ENCODE measurements at regions not wholly inside any gene's neighbourhood (a gene's known extent, or its start where the extent isn't known, plus 50 kb on each side); places are given as distances from the start of the nearest gene placed in this dataset.

DNA sequence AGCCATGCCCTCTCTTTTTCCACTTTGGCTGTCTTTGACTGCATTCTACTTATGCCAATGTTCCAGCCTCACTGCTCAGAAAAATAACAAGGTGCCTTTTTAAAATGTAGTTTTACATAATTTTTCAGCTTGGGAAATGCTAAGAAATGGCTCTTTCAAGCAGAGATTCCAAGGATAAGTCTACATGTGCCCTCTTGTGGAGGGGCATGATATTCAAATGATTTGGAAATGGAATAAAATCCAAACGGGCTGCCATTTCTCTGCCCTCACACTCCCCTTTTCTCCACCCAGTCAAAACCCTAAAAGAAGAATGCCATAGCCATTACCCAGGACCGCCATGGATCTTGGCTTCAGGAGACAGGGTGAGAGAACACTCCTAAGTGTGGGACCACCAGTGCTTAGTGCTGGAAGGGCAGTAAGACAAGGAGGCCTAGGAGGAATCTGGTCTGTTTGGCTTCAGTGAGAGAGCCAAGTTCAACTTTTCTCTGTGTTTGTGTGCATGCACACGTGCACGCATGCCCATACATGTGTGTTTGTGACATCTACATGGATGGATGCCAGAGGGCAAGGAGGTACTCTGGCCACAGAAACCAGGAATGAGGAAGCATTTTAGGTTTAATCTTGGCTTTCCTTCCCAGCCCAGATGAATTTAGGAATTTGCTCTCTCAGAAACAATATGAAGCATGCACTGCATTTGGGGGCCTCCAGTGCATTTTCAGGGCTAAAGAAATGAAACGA, 174.0 kb upstream of the SLC14A2 start:
- TF ChIP-seq POLR2A (IDR thresholded peaks at IDR 0.05; ENCODE audit: low read depth, low read length): no peak
- FAIRE-seq (no peak), DNase-seq (ENCODE audit: insufficient read length, low spot score) (no peak)

DNA sequence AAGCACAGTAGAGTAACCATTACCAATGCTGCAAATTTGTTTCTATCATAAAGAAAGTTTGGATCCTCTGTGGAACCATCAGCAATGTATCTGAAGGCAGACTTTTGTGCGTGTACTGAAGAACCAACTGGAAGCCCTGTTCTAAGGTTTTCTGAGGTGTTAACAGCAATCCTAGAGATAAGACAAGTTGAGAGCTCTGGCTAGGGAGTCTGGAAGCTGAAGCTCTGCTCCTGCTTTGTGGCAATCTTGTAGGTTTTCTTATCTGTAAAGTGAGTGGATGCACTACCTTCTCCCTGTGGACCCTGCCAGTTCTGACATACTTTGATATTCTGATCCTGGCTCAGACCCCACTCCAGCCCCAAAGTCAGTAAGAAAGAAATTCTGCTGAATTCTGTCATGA, 171.2 kb upstream of the SLC14A2 start:
- no peak for TF ChIP-seq POLR2A (IDR thresholded peaks at IDR 0.05; ENCODE audit: low read depth, low read length)
- DNase-seq (ENCODE audit: insufficient read length, low spot score) (no peak), FAIRE-seq (no peak)

DNA sequence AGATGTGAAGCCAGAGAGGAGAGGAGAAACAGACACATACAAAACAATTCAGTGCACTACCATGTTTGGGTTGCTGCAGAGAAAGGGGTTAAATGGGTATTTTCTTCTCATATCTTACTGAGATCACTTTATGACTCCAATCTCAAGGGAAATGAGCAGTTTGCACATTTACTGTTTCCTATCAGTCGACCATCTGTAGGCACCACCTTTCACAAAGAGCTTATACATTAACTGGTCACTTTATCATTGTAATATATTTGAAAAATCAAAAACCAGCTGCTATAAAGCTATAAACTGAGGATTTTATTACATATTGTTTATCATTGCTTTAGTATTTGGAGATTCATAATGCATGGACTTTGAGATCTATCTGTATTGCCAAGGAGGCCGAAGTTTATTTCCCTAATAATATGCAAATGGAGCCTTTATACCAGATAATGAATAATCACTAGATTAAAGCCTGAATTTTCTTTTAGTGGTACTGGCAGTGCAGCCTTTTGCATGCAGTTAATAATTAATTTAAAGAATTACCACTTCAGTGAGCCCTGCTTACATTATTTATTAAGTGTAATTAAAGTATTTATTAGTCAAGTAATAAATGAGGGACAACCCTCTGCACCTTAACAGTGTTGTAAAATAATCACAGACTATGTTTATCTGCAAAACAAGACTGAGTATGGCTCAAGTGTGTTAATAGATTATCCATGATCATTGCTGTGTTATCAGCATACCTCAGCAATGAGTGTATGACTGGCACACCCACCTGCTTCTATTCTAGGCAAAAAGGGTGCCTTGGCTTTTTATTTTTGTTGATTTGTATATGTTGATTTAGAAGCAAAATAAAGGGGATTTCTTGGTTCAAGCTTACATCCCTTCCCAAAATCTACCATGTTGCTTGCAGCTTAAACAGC, 167.7 kb upstream of the SLC14A2 start:
- DNase-seq (ENCODE audit: insufficient read length, low spot score): no peak
- no peak for TF ChIP-seq POLR2A (IDR thresholded peaks at IDR 0.05; ENCODE audit: low read depth, low read length)

DNA sequence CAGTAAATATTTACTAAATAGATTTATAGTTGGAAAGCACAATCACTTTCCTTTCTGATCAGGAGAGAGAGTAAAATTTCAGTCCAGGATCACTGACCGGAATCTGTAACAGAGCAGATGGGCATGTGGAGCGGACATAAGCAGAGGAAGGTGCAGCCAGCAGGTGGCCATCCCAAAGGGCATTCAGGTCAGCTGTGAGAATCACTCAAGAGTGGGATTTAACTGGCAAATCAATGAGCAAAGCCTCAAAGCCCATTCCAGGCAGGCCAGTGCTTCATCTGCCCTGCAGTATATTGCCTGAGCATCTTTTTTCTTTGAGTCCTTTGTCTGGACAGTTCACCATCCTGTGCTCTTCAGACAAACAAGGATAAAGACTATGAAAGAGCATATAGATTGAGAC, 166.4 kb upstream of the SLC14A2 start:
- DNase-seq (ENCODE audit: insufficient read length, low spot score) (no peak), FAIRE-seq (no peak)
- TF ChIP-seq POLR2A (IDR thresholded peaks at IDR 0.05; ENCODE audit: low read depth, low read length): no peak

More for the DNA sequence above, 167.7 kb upstream of the SLC14A2 start:
- FAIRE-seq: no peak

DNA sequence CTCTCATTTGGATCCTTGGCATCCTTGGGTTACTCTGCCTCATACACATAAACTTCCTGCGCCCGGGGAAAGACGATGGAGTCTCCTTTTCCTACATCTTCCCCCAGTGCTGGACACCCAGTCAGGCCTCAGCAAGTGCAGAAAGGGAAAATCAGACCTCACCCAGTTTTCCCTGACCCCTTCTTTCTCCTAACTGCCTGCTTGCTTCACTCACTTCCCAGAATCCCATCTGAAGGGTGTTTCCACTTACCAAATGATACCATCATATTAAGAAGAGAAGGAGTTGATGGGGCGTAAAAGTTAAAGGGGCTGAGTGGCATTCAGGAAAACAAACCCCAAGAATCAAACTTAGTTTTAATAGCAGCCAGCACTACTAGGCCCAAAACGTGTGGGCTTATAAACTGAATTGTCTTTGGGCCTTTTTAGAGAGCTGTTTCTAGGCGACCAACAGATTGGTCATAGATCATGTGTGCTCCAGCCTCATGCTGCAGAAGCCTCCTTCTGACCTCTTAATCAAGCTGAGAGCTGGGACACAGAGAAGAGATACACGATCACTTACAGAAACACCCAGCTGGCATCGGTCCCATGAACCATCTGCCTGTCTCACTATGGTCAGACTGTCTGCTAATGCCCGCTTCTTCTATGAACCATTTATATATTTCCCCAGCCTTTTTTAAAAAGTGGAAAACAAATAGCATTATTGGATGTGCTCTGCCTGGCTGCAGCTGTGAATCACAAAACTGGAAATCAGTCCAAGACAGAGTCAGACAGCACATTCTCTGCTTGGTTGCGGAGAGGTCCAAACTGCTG, 165.7 kb upstream of the SLC14A2 start:
- TF ChIP-seq POLR2A (IDR thresholded peaks at IDR 0.05; ENCODE audit: low read depth, low read length): no peak
- FAIRE-seq (no peak), DNase-seq (ENCODE audit: insufficient read length, low spot score) (no peak)

GRCh38 chr18:45456090-45457021, 158.9 kb upstream of the SLC14A2 start:
- FAIRE-seq (no peak), DNase-seq (ENCODE audit: insufficient read length, low spot score) (no peak)
- TF ChIP-seq POLR2A (IDR thresholded peaks at IDR 0.05; ENCODE audit: low read depth, low read length): no peak

- FAIRE-seq: no peak
- no peak for DNase-seq (ENCODE audit: insufficient read length, low spot score)
- no peak for TF ChIP-seq POLR2A (IDR thresholded peaks at IDR 0.05; ENCODE audit: low read depth, low read length)
These were observed 157.2 kb upstream of the SLC14A2 start for GRCh38 chr18:45458033-45458432.

DNA sequence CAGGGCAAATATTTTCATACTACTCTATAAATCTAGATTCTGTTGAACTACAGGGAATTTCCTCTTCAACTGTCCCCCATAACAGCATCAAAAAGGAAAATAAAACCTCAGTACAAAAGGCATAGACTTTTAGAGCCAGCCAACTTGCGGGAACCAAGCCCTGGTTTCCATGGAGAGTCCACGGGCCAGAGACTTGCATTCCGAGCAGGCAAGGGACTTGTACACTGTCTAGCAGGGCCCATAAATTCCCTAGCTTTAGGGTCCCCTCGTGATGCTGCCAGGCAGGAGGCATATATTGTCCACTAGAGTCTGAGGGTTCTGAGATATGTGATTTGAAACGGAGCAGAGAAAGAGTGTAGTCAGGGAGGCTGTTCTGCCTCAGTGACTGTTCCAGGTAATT, 153.1 kb upstream of the SLC14A2 start:
- FAIRE-seq: no peak

DNA sequence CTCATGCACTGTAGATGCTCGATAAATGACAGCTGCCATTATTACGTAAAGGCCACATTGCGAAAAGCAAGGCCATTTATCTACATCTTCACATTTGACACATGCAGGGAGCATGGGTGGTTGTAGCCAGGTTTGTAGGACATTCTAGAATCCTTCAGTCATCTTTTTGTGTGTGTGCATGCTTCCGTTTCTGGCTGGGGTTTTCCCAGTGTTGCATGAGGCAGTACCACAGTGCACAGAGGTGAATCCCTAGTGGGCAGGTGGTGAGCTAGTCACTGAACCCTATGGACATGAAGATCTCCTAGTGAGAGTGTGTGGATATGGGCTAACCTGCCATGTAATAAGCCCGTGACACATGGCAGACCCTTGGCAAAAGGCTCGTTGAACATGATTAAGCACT, 151.8 kb upstream of the SLC14A2 start:
- FAIRE-seq (no peak), DNase-seq (ENCODE audit: insufficient read length, low spot score) (no peak)
- no peak for TF ChIP-seq POLR2A (IDR thresholded peaks at IDR 0.05; ENCODE audit: low read depth, low read length)

More for the DNA sequence above, 153.1 kb upstream of the SLC14A2 start:
- DNase-seq (ENCODE audit: insufficient read length, low spot score): no peak
- no peak for TF ChIP-seq POLR2A (IDR thresholded peaks at IDR 0.05; ENCODE audit: low read depth, low read length)

DNA sequence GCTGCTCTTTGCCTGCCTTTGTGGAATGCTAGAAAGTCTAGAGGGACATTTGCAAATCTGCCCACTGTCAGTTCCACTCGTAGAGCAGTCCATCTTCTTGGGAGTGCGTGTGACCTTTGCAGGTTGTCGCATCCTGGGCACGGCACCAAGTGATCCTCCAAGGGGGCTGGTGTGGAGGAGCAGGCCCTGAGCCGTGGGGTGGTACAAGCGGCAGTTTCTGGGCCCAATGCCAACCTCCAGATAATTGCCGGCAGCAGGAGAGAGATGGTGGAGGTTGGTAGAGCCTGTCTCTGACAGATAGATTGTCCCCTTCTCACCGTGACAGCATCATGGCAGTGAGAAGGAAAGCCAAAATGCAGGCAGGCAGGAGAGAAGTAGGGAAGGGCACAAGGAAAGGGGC, 150.7 kb upstream of the SLC14A2 start:
- TF ChIP-seq POLR2A (IDR thresholded peaks at IDR 0.05; ENCODE audit: low read depth, low read length): no peak
- DNase-seq (ENCODE audit: insufficient read length, low spot score): no peak

DNA sequence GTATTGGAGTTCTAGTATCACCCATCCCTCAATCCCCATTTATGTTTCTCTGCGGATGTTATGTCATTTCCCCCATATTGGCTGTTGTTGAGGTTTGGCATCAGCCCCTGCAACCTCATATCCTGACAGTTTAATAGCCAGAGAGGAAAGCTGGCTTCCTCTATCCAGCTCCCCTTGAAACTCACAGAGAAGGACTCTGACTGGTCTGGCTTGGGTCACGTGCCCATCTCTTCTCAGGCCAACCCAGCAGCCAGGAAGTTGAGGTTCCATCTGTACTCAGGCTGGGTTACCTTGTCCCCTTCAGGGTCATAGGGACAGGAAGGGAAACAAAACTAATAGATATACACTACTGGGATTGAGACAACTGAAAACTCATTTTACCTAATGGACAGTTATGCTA, 148.0 kb upstream of the SLC14A2 start:
- TF ChIP-seq POLR2A (IDR thresholded peaks at IDR 0.05; ENCODE audit: low read depth, low read length): no peak
- DNase-seq (ENCODE audit: insufficient read length, low spot score) (no peak), FAIRE-seq (no peak)

More for the DNA sequence above, 150.7 kb upstream of the SLC14A2 start:
- no peak for FAIRE-seq

DNA sequence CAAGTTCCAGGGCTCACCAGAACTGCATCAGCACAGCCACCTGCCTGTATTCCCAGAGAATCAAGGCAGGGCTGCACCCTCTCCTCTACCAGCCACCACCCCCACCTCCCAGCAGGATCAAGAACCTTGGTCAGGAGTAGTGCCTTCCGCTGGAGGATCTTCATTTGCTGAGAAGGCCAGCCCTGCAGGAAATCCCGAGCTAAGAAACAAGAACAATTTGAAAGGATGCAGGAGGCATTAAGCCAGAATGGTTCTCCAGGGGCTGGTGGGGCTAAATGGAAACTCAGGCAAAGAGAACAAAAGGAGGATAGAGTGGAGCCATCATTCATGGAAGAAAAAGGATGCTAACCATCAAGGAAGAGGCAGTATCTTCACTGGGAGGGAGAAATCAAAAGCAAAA, 147.3 kb upstream of the SLC14A2 start:
- no peak for FAIRE-seq
- no peak for TF ChIP-seq POLR2A (IDR thresholded peaks at IDR 0.05; ENCODE audit: low read depth, low read length)
- DNase-seq (ENCODE audit: insufficient read length, low spot score): no peak

GRCh38 chr18:45478889-45479288, 136.4 kb upstream of the SLC14A2 start:
- no peak for TF ChIP-seq POLR2A (IDR thresholded peaks at IDR 0.05; ENCODE audit: low read depth, low read length)
- DNase-seq (ENCODE audit: insufficient read length, low spot score): no peak
- no peak for FAIRE-seq

Measured in H54 (cell line).